ENCODE measurements at regions not wholly inside any gene's neighbourhood (a gene's known extent, or its start where the extent isn't known, plus 50 kb on each side); places are given as distances from the start of the nearest gene placed in this dataset.

- TF ChIP-seq CTCF (conservative IDR thresholded peaks at IDR 0.05 in 1 of 2, IDR thresholded peaks at IDR 0.05 in 1 of 2; ENCODE audit: low read depth in 1 of 2, low read length in 2 of 2) (no peak), EZH2 (IDR thresholded peaks at IDR 0.05; ENCODE audit: low read length, missing control alignments) (no peak)
Measured at GRCh38 chr2:106292627-106293026, 98.5 kb upstream of the UXS1 start.

Measured in fibroblast of lung (primary cell).